RWPE1 (cell line): ENCODE measurements at regions not wholly inside any gene's neighbourhood (a gene's known extent, or its start where the extent isn't known, plus 50 kb on each side); places are given as distances from the start of the nearest gene placed in this dataset.
A peak's percentile ranks its signal among the peaks of the same experiment; 100 is the strongest.

Experiments used
- CTCF ChIA-PET: fragments of 350-600 bp; sonication (Branson Sonifier 250); formaldehyde crosslinking; extraction: SDS; loops from one replicate; lab custom pipeline; 2021; lab: Yijun Ruan, JAX
- POLR2A ChIA-PET: fragments of 400-600 bp; formaldehyde crosslinking; extraction: SDS; loops from one replicate; lab custom pipeline; 2020; ENCODE audit warnings: antibody characterized with exemption; ENCODE audit not compliant: low non-redundant PET; lab: Yijun Ruan, JAX
- DNase-seq: peaks from one replicate; pipeline ENCODE4 v3.0.0; 2012; ENCODE audit warnings: low spot score
- H3K27ac ChIP-seq: fragments of 450-650 bp; 2 replicates; pipeline ENCODE4 v1.5.1; 2017
- TF ChIP-seq, protein P1 (sequence below): fragments of 450-650 bp; conservative IDR thresholded peaks from 2 replicates; pipeline ENCODE4 v1.5.1; 2017; ENCODE audit warnings: low read depth, mild to moderate bottlenecking

DNA sequence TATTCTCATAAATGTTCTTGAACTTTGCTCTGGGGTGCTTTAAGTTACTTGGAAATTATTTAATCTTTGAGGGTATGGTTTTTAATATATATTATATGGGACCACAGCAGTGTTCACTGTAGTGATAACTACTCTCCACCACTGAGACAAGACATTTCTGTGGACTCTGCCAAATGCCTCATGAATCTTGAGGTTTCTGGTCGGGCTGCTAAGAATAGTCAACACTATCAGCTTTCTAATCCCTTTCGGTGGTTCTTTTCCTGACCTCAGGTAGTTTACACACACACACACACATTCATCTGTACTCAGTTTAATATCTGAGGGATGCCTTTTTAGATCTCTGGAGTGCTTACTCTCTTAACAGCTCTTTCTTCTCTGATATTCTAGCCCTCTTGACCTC is 500.7 kb downstream of the MAFB start:
- POLR2A ChIA-PET: no interaction called here
- CTCF ChIA-PET: no interaction called here
- no peak for DNase-seq
- H3K27ac ChIP-seq: no peak overlapping the region
- TF ChIP-seq, protein P1, sequence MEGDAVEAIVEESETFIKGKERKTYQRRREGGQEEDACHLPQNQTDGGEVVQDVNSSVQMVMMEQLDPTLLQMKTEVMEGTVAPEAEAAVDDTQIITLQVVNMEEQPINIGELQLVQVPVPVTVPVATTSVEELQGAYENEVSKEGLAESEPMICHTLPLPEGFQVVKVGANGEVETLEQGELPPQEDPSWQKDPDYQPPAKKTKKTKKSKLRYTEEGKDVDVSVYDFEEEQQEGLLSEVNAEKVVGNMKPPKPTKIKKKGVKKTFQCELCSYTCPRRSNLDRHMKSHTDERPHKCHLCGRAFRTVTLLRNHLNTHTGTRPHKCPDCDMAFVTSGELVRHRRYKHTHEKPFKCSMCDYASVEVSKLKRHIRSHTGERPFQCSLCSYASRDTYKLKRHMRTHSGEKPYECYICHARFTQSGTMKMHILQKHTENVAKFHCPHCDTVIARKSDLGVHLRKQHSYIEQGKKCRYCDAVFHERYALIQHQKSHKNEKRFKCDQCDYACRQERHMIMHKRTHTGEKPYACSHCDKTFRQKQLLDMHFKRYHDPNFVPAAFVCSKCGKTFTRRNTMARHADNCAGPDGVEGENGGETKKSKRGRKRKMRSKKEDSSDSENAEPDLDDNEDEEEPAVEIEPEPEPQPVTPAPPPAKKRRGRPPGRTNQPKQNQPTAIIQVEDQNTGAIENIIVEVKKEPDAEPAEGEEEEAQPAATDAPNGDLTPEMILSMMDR: no peak

DNA sequence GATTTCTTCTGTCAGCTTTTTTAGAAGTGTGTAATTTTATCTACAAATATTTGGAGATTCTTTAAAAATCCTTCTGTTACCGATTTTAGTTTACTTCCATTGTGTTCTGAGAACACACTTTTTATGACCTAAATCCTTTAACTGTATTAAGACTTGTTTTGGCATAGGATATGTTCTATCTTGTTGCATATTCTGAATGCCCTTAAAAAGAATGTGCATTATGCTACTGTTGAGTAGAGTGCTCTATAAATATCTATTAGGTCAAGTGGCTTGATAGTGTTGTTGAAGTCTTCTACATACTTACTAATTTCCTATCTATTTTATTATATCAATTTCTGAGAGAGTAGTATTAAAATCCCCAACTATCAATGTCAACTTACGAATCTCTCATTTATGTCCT is 502.2 kb downstream of the MAFB start:
- DNase-seq: no peak
- CTCF ChIA-PET: no interaction called here

DNA sequence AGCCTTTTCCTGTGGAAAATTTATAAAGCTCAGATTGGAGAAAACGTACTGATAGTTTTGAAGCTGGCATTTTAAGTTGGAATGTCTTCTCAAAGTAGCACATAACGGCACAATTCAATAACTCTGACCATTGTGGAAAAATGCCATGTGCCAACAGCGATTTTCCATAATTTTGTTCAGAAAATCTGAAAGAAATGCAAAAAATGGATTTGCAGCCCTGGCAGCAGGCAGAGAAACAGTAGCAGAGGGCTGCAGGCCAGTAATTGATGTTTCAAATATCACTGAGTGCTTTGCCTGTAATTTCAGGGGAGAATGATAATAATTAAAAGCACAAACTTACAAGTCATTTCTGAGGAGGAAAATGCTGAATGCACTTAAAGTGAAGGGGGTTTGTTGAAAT is 507.4 kb downstream of the MAFB start:
- ChIA-PET POLR2A (no interaction called here), CTCF (interaction anchor here (0.6 kb wide), 1 partner anchor 303 kb away, joined by 4 read pairs; no protein-coding TSS in a partner anchor)
- TF ChIP-seq, protein P1: no peak
- DNase-seq: no peak
- H3K27ac ChIP-seq: no peak overlapping the region

More for the DNA sequence above, 502.2 kb downstream of the MAFB start:
- no peak overlapping the region for H3K27ac ChIP-seq
- TF ChIP-seq, protein P1: no peak
- POLR2A ChIA-PET: no interaction called here

DNA sequence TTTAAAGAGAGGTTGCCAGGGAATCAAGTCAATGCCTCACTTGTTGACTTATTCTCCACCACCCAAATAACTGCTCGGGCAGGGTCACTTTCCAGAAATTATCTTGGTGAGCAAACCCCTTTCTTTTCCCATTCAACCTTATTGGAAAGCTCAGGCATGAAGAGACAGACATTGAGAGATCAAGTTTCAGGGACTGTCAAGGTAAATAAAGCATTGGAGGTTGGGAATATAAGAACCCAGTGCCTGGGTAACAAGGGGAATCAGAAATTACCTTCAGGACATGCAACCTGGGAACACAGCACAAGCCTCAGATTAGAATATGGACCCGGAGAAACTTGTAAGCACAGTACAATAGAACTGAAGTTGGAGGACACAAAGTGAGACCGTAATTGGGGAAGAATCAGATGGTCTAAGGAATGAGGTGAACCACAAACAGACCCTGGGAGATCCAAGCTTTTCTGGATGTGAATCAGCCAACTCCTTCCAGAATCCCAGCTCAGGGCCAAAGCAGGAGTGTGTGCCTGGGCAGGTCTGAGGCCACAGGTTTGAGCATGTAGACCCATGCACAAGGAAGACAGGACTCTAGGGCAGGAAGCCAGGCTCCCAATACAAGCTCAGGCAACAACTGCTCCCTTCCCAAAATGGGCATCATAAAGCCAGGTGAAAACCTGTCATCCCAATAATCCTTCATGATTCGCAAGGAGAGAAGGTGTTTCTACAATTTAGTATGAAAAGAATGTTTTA is 512.8 kb downstream of the MAFB start:
- TF ChIP-seq, protein P1: no peak
- DNase-seq: peak; percentile 20
- ChIA-PET CTCF (interaction anchor here (0.6 to 1.1 kb wide), 3 partner anchors 16 to 899 kb away, joined by 3 to 7 read pairs (median 3); no protein-coding TSS in a partner anchor), POLR2A (interaction anchor here (0.6 kb wide), 1 partner anchor 513 kb away, joined by 3 read pairs; the partner anchor contains the start of gene MAFB)
- H3K27ac ChIP-seq: peak overlapping the region; percentile 57

DNA sequence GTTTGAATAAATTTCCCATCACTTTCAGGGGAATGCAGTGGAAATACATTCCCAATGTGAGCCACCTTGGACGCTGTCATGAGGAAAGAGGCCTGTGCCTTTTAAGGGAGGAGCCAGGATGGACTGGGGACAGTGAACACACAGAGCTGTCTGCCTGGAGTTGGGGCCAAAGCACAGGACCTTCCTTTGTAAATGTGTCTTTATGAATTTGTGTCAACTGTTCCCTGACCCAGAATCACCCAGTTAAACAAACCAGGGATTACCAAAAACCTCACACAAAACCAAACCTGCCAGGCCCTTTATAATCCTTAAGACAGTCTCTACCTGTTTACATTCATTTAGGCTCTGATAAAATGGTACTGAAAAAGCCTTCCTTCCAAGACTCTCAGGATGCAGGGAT is 513.7 kb downstream of the MAFB start:
- CTCF ChIA-PET: interaction anchor here (0.5 to 1.1 kb wide), 3 partner anchors 15 to 566 kb away, joined by 3 to 7 read pairs (median 3); no protein-coding TSS in a partner anchor
- TF ChIP-seq, protein P1: no peak
- POLR2A ChIA-PET: no interaction called here
- H3K27ac ChIP-seq: no peak overlapping the region
- DNase-seq: no peak

DNA sequence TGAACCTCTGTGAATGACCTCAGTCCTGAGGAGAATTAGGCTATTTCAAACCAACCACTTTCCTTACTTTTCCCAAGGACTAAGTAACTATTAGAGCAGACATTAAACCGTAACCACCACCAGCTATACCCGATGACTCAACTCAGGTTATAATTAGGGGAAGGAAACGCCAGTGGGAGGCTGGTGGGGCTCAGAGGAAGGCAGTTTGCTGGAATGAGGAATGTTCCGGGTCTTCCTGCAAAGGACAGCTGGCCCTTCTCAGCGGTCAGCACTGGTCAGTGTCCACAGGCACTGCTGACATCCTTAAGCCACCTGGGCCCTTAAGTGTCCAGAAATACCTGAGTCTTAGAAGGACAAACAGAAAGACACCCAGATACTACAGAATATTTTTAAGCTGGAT is 515.2 kb downstream of the MAFB start:
- H3K27ac ChIP-seq: no peak overlapping the region
- POLR2A ChIA-PET: no interaction called here
- DNase-seq: no peak
- CTCF ChIA-PET: interaction anchor here (0.6 kb wide), 1 partner anchor 23 kb away, joined by 3 read pairs; no protein-coding TSS in a partner anchor
- TF ChIP-seq, protein P1: no peak
